Activated T-helper 2 cell treated with anti-CD3 and anti-CD28 coated beads, Interferon-gamma antibody, Interleukin-2, Interleukin-4, amounts not matched to agents 10 μg/mL and 5 μg/mL and 100 μg/mL, durations not matched to agents 14 hours and 24 hours and 36 hours (primary cell): ENCODE measurements at regions not wholly inside any gene's neighbourhood (a gene's known extent, or its start where the extent isn't known, plus 50 kb on each side); places are given as distances from the start of the nearest gene placed in this dataset.

Experiments used
- DNase-seq: peaks from one replicate; pipeline ENCODE4 v3.0.0; 2021; ENCODE audit warnings: low spot score
- H3K27ac Mint-ChIP-seq: one replicate; pipeline ENCODE4 v1.8.0; 2021; ENCODE audit warnings: mixed read lengths
- H3K27me3 Mint-ChIP-seq: one replicate; pipeline ENCODE4 v1.8.0; 2021; ENCODE audit warnings: low read depth, mixed read lengths
- H3K36me3 Mint-ChIP-seq: one replicate; pipeline ENCODE4 v1.8.0; 2021; ENCODE audit warnings: low read depth, mixed read lengths
- H3K4me1 Mint-ChIP-seq: one replicate; pipeline ENCODE4 v1.8.0; 2021; ENCODE audit warnings: low read depth, mixed read lengths
- H3K4me3 Mint-ChIP-seq: one replicate; pipeline ENCODE4 v1.8.0; 2021; ENCODE audit warnings: low read depth, mild to moderate bottlenecking, moderate library complexity, mixed read lengths
- H3K9me3 Mint-ChIP-seq: one replicate; pipeline ENCODE4 v1.8.0; 2021; ENCODE audit warnings: mixed read lengths
- intact Hi-C: fragments of 100-400 bp; cut with micrococcal nuclease; formaldehyde crosslinking; loops from one replicate; pipeline ENCODE4 v1.15.1; 2023

GRCh38 chr3:16088496-16088895 lies 86.0 kb upstream of the GALNT15 start:
- intact Hi-C loops, result no loop called here

GRCh38 chr3:16089521-16089920 lies 85.0 kb upstream of the GALNT15 start:
- no peak overlapping the region for H3K4me3 Mint-ChIP-seq
- intact Hi-C loops, result no loop called here
- no peaks in the 10 kb centered on the region for H3K27me3 Mint-ChIP-seq
- DNase-seq, result no peak
- H3K36me3 Mint-ChIP-seq, result no peaks in the 10 kb centered on the region
- no peaks in the 10 kb centered on the region for H3K4me1 Mint-ChIP-seq
- H3K27ac Mint-ChIP-seq, result no peak overlapping the region
- H3K9me3 Mint-ChIP-seq, result peaks cover 3% of the 10 kb centered on the region

More at GRCh38 chr3:16088496-16088895, 86.0 kb upstream of the GALNT15 start:
- Mint-ChIP-seq H3K36me3 (no peaks in the 10 kb centered on the region), H3K27ac (no peak overlapping the region), H3K4me1 (no peaks in the 10 kb centered on the region), H3K9me3 (peaks cover 3% of the 10 kb centered on the region), H3K27me3 (no peaks in the 10 kb centered on the region), H3K4me3 (no peak overlapping the region)
- DNase-seq, result no peak

- no peaks in the 10 kb centered on the region for H3K9me3 Mint-ChIP-seq
- H3K27me3 Mint-ChIP-seq, result no peaks in the 10 kb centered on the region
- H3K4me1 Mint-ChIP-seq, result no peaks in the 10 kb centered on the region
- no peak overlapping the region for H3K4me3 Mint-ChIP-seq
- no peaks in the 10 kb centered on the region for H3K36me3 Mint-ChIP-seq
- intact Hi-C loops, result no loop called here
- no peak for DNase-seq
- H3K27ac Mint-ChIP-seq, result no peak overlapping the region
Measured at GRCh38 chr3:16090024-16090423, 84.5 kb upstream of the GALNT15 start.

- Mint-ChIP-seq H3K9me3 (no peaks in the 10 kb centered on the region), H3K36me3 (no peaks in the 10 kb centered on the region), H3K27ac (no peak overlapping the region), H3K27me3 (no peaks in the 10 kb centered on the region), H3K4me1 (no peaks in the 10 kb centered on the region), H3K4me3 (no peak overlapping the region)
- intact Hi-C loops, result no loop called here
- no peak for DNase-seq
Measured at GRCh38 chr3:16090706-16091105, 83.8 kb upstream of the GALNT15 start.

DNA sequence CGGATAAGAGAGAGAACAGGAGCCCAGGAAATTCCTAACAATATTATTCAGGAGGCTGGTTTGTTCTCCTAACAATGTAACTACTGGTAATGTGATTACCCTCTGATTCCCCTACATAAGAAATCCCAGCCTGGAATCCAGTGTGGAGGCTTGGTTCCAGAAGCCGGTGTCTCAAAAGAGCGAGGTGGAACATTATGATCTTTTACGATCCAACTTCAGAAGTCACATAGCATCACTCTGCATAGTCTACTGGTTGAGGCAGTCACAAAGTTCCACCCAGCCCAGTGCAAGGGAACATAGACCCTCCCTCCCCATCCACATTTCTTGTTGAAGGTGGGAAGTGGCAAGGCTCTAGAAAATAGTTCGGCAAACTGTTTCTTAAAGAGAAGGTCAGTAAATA lies 81.6 kb upstream of the GALNT15 start:
- no peaks in the 10 kb centered on the region for H3K27me3 Mint-ChIP-seq
- no peak for DNase-seq
- no peak overlapping the region for H3K27ac Mint-ChIP-seq
- no peak overlapping the region for H3K4me3 Mint-ChIP-seq
- intact Hi-C loops, result no loop called here
- H3K4me1 Mint-ChIP-seq, result no peaks in the 10 kb centered on the region
- H3K9me3 Mint-ChIP-seq, result no peaks in the 10 kb centered on the region
- H3K36me3 Mint-ChIP-seq, result no peaks in the 10 kb centered on the region

DNA sequence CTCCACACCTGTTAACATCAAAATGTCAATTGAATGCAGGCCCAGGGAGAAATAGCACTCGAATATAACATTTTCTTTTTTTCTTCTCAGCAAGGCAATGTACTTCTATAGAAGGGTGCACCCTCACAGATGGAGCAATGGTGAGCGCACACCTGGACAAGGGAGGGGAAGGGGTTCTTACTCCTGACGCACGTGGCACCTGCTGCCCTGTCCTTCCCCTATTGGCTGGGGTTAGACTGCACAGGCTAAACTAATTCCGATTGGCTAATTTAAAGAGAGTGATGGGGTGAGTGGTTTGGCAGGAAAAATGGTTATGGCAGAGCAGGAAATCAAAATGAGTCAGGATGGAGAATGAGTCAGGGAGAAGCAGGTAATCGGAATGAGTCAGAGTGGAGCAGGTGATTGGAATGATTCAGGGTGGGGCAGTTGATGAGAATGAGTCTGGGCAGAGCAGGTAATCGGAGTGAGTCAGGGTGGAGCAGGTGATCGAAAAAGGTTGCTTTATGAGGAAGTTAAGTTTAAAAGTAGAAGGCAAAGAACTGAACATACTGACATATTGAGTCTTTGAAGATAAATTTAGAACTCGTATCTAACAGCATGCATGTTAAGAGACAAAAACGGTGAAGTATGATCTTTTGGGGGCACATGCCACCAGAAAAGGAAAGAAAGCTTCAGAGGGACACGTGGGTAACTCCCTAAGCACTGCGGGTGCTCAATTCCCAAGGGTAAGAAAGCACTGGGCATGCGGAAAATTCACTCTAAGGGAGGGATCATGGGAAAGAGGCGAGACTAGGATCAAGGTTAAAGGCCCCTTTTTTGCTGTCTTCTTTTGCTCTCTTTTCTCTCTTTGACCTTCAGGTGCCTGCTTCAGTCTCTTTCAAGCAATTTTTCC lies 72.9 kb upstream of the GALNT15 start:
- DNase-seq, result no peak

GRCh38 chr3:16102187-16102561 lies 72.3 kb upstream of the GALNT15 start:
- no peak for DNase-seq
- no peaks in the 10 kb centered on the region for H3K27me3 Mint-ChIP-seq
- intact Hi-C loops, result no loop called here
- H3K27ac Mint-ChIP-seq, result no peak overlapping the region
- no peaks in the 10 kb centered on the region for H3K4me1 Mint-ChIP-seq
- no peaks in the 10 kb centered on the region for H3K9me3 Mint-ChIP-seq
- no peaks in the 10 kb centered on the region for H3K36me3 Mint-ChIP-seq
- no peak overlapping the region for H3K4me3 Mint-ChIP-seq

More for the DNA sequence above, 72.9 kb upstream of the GALNT15 start:
- no peak overlapping the region for H3K4me3 Mint-ChIP-seq
- intact Hi-C loops, result no loop called here
- no peaks in the 10 kb centered on the region for H3K9me3 Mint-ChIP-seq
- no peaks in the 10 kb centered on the region for H3K4me1 Mint-ChIP-seq
- no peaks in the 10 kb centered on the region for H3K27me3 Mint-ChIP-seq
- no peaks in the 10 kb centered on the region for H3K36me3 Mint-ChIP-seq
- no peak overlapping the region for H3K27ac Mint-ChIP-seq

DNA sequence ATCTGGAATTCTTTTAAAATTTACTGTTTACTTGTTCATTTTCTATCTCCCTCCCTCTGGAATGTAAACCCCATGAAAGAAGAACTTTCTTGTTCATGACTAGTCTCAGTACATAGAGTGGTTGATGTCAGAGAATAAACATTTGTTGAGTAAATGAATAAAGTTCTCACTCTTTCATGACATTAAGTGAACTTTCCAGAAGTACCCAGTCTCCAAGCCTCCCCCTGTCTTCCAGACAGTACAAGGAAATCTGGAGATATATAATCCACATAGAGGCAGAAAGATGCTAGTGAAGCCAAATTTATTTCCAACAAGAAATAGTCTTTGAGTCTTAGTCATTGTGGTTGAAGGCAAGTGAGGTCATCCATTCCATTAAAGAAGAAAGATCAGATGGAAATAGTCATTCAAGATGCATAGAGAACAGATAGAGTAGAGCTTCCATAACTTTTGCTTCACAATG lies 71.5 kb upstream of the GALNT15 start:
- Mint-ChIP-seq H3K4me3 (no peak overlapping the region), H3K27ac (no peak overlapping the region), H3K4me1 (no peaks in the 10 kb centered on the region), H3K27me3 (no peaks in the 10 kb centered on the region), H3K9me3 (no peaks in the 10 kb centered on the region), H3K36me3 (no peaks in the 10 kb centered on the region)
- intact Hi-C loops, result no loop called here
- no peak for DNase-seq

DNA sequence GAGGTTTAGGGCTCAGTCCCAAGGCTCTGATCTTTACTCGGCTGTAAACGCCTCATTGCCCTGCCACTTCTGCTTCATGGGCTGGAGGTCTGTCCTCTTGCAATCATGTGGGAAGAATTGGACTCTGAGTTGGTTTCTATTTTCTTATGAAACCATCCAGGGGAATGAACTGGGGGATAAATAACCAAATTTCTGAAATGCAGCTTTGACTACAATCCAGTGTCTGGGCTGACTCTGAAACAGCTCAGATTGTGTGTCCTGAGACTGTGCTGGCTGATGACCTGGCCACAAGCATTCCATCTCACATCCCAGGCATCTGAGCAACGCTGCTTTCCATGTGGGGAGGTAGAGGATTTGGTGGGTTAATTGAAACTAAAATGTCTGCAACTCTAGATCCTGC lies 71.0 kb upstream of the GALNT15 start:
- Mint-ChIP-seq H3K36me3 (no peaks in the 10 kb centered on the region), H3K9me3 (no peaks in the 10 kb centered on the region), H3K4me1 (no peaks in the 10 kb centered on the region), H3K27me3 (no peaks in the 10 kb centered on the region), H3K4me3 (no peak overlapping the region), H3K27ac (no peak overlapping the region)
- DNase-seq, result no peak
- intact Hi-C loops, result no loop called here

- H3K4me3 Mint-ChIP-seq, result no peak overlapping the region
- intact Hi-C loops, result no loop called here
- no peaks in the 10 kb centered on the region for H3K9me3 Mint-ChIP-seq
- H3K27ac Mint-ChIP-seq, result no peak overlapping the region
- H3K36me3 Mint-ChIP-seq, result no peaks in the 10 kb centered on the region
- DNase-seq, result no peak
- no peaks in the 10 kb centered on the region for H3K27me3 Mint-ChIP-seq
- no peaks in the 10 kb centered on the region for H3K4me1 Mint-ChIP-seq
Measured at GRCh38 chr3:16104156-16104555, 70.3 kb upstream of the GALNT15 start.

DNA sequence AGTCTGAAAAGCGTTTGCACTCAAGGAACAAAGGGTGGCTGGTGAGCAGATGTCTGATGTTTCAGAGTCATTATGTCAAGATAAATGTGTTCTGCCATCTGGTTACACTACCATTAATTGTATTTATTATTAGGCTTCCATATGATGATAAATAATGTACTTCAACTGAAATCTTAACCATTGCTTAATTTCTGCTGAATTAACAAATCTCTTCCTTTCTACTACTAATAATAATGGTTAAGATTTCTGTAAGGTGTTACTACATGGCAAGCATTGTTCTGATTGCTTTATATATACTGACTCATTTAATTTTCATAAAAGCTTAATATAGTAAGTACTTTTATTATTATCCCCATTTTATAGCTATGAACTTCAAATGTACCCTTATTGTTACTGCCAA lies 68.4 kb upstream of the GALNT15 start:
- Mint-ChIP-seq H3K4me3 (no peak overlapping the region), H3K36me3 (no peaks in the 10 kb centered on the region), H3K27me3 (no peaks in the 10 kb centered on the region), H3K27ac (no peak overlapping the region), H3K4me1 (no peaks in the 10 kb centered on the region), H3K9me3 (peaks cover 4% of the 10 kb centered on the region)
- DNase-seq, result no peak
- intact Hi-C loops, result no loop called here

- peaks cover 4% of the 10 kb centered on the region for H3K9me3 Mint-ChIP-seq
- no peaks in the 10 kb centered on the region for H3K27me3 Mint-ChIP-seq
- H3K4me1 Mint-ChIP-seq, result no peaks in the 10 kb centered on the region
- H3K27ac Mint-ChIP-seq, result no peak overlapping the region
- no peaks in the 10 kb centered on the region for H3K36me3 Mint-ChIP-seq
- intact Hi-C loops, result no loop called here
- no peak for DNase-seq
- no peak overlapping the region for H3K4me3 Mint-ChIP-seq
Measured at GRCh38 chr3:16108424-16108823, 66.1 kb upstream of the GALNT15 start.

DNA sequence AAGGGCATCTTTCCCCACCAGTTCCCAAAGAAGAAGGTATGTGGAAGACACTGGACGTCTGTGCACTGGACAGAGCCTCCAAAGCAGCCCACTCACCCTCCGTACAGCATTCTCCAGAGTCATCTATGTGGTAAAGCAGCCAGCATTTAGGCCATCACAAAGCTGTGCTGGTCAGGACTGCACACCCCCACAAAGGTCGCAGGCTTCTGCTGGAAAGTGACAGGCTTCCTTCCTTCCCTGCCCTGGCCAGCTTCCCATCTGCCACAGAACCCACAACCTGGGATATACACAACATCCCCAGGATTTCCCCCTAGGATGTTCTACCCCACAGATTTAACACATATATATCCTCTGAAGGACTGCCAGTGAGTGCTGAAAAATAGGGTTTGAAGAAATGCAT lies 64.6 kb upstream of the GALNT15 start:
- no peaks in the 10 kb centered on the region for H3K27me3 Mint-ChIP-seq
- H3K4me3 Mint-ChIP-seq, result no peak overlapping the region
- H3K9me3 Mint-ChIP-seq, result peaks cover 8% of the 10 kb centered on the region
- intact Hi-C loops, result no loop called here
- no peaks in the 10 kb centered on the region for H3K36me3 Mint-ChIP-seq
- H3K4me1 Mint-ChIP-seq, result no peaks in the 10 kb centered on the region
- no peak for DNase-seq
- no peak overlapping the region for H3K27ac Mint-ChIP-seq
